ENCODE measurements at regions not wholly inside any gene's neighbourhood (a gene's known extent, or its start where the extent isn't known, plus 50 kb on each side); places are given as distances from the start of the nearest gene placed in this dataset.

- no peaks in the 10 kb centered on the region for H3K9me3 ChIP-seq (replicated peaks in 1 of 2; ENCODE audit: control insufficient read depth in 1 of 2, insufficient read depth in 1 of 2, low read length in 2 of 2)
- H3K27ac Mint-ChIP-seq: no peak overlapping the region
- H3K4me1 Mint-ChIP-seq: peaks cover 3% of the 10 kb centered on the region
- H3K36me3 ChIP-seq (replicated peaks in 1 of 2; ENCODE audit: control insufficient read depth in 1 of 2, insufficient read depth in 2 of 2, low read length in 2 of 2): no peaks in the 10 kb centered on the region
- H3K9ac ChIP-seq (ENCODE audit: insufficient read depth, low read length, poor library complexity, severe bottlenecking): no peak overlapping the region
- no peaks in the 10 kb centered on the region for H3K79me2 ChIP-seq (ENCODE audit: insufficient read depth, low read length)
- no peak overlapping the region for H2AFZ ChIP-seq (ENCODE audit: insufficient read depth, low read depth, low read length, poor library complexity, severe bottlenecking)
- TF ChIP-seq CTCF (IDR thresholded peaks at IDR 0.05): no peak
- intact Hi-C loops (cut with micrococcal nuclease): no loop called here
- peaks cover 23 to 24% (median 23%) of the 10 kb centered on the region in 3 donors for H3K27me3 Mint-ChIP-seq (ENCODE audit: low read depth in 3 of 3)
- H3K27me3 ChIP-seq (ENCODE audit: control insufficient read depth in 2 of 2, insufficient read depth in 2 of 2, low read length in 2 of 2): peaks cover 9 to 17% of the 10 kb centered on the region in 2 donors
- DNase-seq: no peak
- H3K4me2 ChIP-seq (replicated peaks; ENCODE audit: extremely low read depth, low read length, poor library complexity, severe bottlenecking): no peak overlapping the region
- H3K4me1 ChIP-seq (ENCODE audit: control insufficient read depth in 1 of 2, insufficient read depth in 2 of 2, low read length in 2 of 2): peaks cover under 1 to 2% of the 10 kb centered on the region in 2 donors
- H3K4me3 ChIP-seq (replicated peaks in 1 of 3; ENCODE audit: low read depth in 2 of 3, low read length in 3 of 3): no peak overlapping the region
- H3K9me3 Mint-ChIP-seq: peaks cover 0 to 3% (median 0%) of the 10 kb centered on the region in 7 donors
- no peaks in the 10 kb centered on the region for H4K20me1 ChIP-seq (ENCODE audit: insufficient read depth, low read length)
- no peaks in the 10 kb centered on the region for H3K36me3 Mint-ChIP-seq
- H3K27ac ChIP-seq (ENCODE audit: low read depth in 1 of 2, low read length in 2 of 2): no peak overlapping the region
- H3K4me3 Mint-ChIP-seq: no peak overlapping the region
These were observed 69.4 kb upstream of the WDR17 start for GRCh38 chr4:175996206-175996605.

GRCh38 chr4:175997291-175997690 lies 68.3 kb upstream of the WDR17 start:
- H3K27me3 Mint-ChIP-seq (ENCODE audit: low read depth in 3 of 3): peaks cover 29 to 32% (median 31%) of the 10 kb centered on the region in 3 donors
- peaks cover 10 to 28% of the 10 kb centered on the region in 2 donors for H3K27me3 ChIP-seq (ENCODE audit: control insufficient read depth in 2 of 2, insufficient read depth in 2 of 2, low read length in 2 of 2)
- no peak for DNase-seq
- peaks cover 0 to 3% of the 10 kb centered on the region in 2 donors for H3K36me3 Mint-ChIP-seq
- H3K4me3 ChIP-seq (replicated peaks in 1 of 3; ENCODE audit: low read depth in 2 of 3, low read length in 3 of 3): no peak overlapping the region
- H3K4me2 ChIP-seq (replicated peaks; ENCODE audit: extremely low read depth, low read length, poor library complexity, severe bottlenecking): no peak overlapping the region
- H3K36me3 ChIP-seq (replicated peaks in 1 of 2; ENCODE audit: control insufficient read depth in 1 of 2, insufficient read depth in 2 of 2, low read length in 2 of 2): no peaks in the 10 kb centered on the region
- no peak overlapping the region for H2AFZ ChIP-seq (ENCODE audit: insufficient read depth, low read depth, low read length, poor library complexity, severe bottlenecking)
- H3K4me1 ChIP-seq (ENCODE audit: control insufficient read depth in 1 of 2, insufficient read depth in 2 of 2, low read length in 2 of 2): peaks cover 11 to 13% of the 10 kb centered on the region in 2 donors
- no CpG with 5 or more reads among the region's 2 CpGs for WGBS (ENCODE audit: insufficient coverage)
- no peak overlapping the region for H3K9ac ChIP-seq (ENCODE audit: insufficient read depth, low read length, poor library complexity, severe bottlenecking)
- no peak overlapping the region for H3K27ac Mint-ChIP-seq
- intact Hi-C loops (cut with micrococcal nuclease): no loop called here
- H3K4me1 Mint-ChIP-seq: peaks cover 13% of the 10 kb centered on the region
- no peaks in the 10 kb centered on the region for H3K79me2 ChIP-seq (ENCODE audit: insufficient read depth, low read length)
- TF ChIP-seq CTCF (IDR thresholded peaks at IDR 0.05): no peak
- no peaks in the 10 kb centered on the region for H4K20me1 ChIP-seq (ENCODE audit: insufficient read depth, low read length)
- H3K9me3 Mint-ChIP-seq: peaks cover 0 to 6% (median 0%) of the 10 kb centered on the region in 7 donors
- no peaks in the 10 kb centered on the region for H3K9me3 ChIP-seq (replicated peaks in 1 of 2; ENCODE audit: control insufficient read depth in 1 of 2, insufficient read depth in 1 of 2, low read length in 2 of 2)
- H3K27ac ChIP-seq (ENCODE audit: low read depth in 1 of 2, low read length in 2 of 2): no peak overlapping the region
- no peak overlapping the region for H3K4me3 Mint-ChIP-seq

Data from CD14-positive monocyte (primary cell).